Breast epithelium (tissue), 4 donors: ENCODE measurements at regions not wholly inside any gene's neighbourhood (a gene's known extent, or its start where the extent isn't known, plus 50 kb on each side); places are given as distances from the start of the nearest gene placed in this dataset.

ENCODE experiments used
- DNase-seq, 2 donors: peaks; one replicate each; pipeline ENCODE4 v3.0.0-alpha.2; 2019; ENCODE audit warnings: low spot score in 2 of 2
- H3K27ac ChIP-seq, 2 donors: fragments of 200-600 bp; sonication (generic) in 1 of 2; one replicate each; pipeline ENCODE4 v1.5.1; 2016 to 2019; ENCODE audit warnings: mild to moderate bottlenecking in 1 of 2
- H3K27me3 ChIP-seq, 2 donors: fragments of 200-600 bp; sonication (generic) in 1 of 2; one replicate each; pipeline versions ENCODE4 v1.5.1 to v1.6.0; 2017 to 2019; ENCODE audit warnings: control low read depth in 1 of 2, mild to moderate bottlenecking in 1 of 2
- H3K36me3 ChIP-seq: fragments of 200-600 bp; one replicate; pipeline ENCODE4 v1.5.1; 2019
- H3K4me1 ChIP-seq, 2 donors: fragments of 200-600 bp; sonication (generic); one replicate each; pipeline ENCODE4 v1.5.1; 2016 to 2019; ENCODE audit warnings: control low read depth in 1 of 2
- H3K4me3 ChIP-seq, 3 donors: fragments of 200-600 bp; sonication (generic); 1 replicate in 2 of 3; 2 replicates in 1 of 3; pipeline ENCODE4 v1.5.1; 2016 to 2019; ENCODE audit warnings: mild to moderate bottlenecking in 3 of 3, moderate library complexity in 2 of 3
- H3K9me3 ChIP-seq, 2 donors: fragments of 200-600 bp; sonication (generic) in 1 of 2; one replicate each; pipeline ENCODE4 v1.5.1; 2016 to 2019; ENCODE audit warnings: control low read depth in 1 of 2
- POLR2A ChIP-seq: fragments of 450-650 bp; IDR thresholded peaks from one replicate; pipeline ENCODE4 v1.6.1; 2016; ENCODE audit warnings: antibody characterized with exemption, mild to moderate bottlenecking, moderate library complexity
- POLR2AphosphoS5 ChIP-seq, 3 donors: sonication (generic); formaldehyde crosslinking; IDR thresholded peaks; one replicate each; pipeline ENCODE4 v1.6.1; 2017; ENCODE audit warnings: antibody characterized with exemption in 3 of 3
- intact Hi-C: fragments of 100-400 bp; cut with DNase I; formaldehyde crosslinking; loops from one replicate; pipeline ENCODE4 v1.15.1; 2023; ENCODE audit warnings: low total_unique reads
- TF ChIP-seq, protein P1 (sequence below), 3 donors: fragments of 450-650 bp; IDR thresholded peaks; one replicate each; pipeline ENCODE4 v1.5.1; 2016 to 2017; ENCODE audit warnings: antibody characterized with exemption in 3 of 3, mild to moderate bottlenecking in 3 of 3, moderate library complexity in 3 of 3

DNA sequence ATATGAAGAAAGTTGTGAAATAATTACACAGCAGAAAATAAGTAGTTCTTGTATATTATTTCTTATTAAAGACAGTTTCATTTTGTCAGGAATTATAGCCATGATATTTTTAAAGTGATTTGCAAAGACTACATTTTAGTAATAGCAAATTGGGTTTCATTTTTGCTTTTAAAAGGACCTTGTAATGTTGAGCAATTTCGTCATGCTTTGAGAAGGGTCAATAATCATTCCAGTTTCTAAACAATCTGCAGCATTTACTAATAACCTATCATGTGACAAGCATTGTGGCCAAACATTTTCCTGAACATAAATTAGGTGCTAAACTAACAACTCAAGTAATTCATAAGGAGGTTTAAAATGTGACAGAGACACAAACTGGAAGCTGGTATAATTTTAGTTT lies 214.4 kb upstream of the CBLB start:
- no peak for DNase-seq
- TF ChIP-seq POLR2A (no peak), POLR2AphosphoS5 (IDR thresholded peaks at IDR 0.05) (no peak)
- TF ChIP-seq, protein P1, sequence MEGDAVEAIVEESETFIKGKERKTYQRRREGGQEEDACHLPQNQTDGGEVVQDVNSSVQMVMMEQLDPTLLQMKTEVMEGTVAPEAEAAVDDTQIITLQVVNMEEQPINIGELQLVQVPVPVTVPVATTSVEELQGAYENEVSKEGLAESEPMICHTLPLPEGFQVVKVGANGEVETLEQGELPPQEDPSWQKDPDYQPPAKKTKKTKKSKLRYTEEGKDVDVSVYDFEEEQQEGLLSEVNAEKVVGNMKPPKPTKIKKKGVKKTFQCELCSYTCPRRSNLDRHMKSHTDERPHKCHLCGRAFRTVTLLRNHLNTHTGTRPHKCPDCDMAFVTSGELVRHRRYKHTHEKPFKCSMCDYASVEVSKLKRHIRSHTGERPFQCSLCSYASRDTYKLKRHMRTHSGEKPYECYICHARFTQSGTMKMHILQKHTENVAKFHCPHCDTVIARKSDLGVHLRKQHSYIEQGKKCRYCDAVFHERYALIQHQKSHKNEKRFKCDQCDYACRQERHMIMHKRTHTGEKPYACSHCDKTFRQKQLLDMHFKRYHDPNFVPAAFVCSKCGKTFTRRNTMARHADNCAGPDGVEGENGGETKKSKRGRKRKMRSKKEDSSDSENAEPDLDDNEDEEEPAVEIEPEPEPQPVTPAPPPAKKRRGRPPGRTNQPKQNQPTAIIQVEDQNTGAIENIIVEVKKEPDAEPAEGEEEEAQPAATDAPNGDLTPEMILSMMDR (IDR thresholded peaks at IDR 0.05), result no peak

DNA sequence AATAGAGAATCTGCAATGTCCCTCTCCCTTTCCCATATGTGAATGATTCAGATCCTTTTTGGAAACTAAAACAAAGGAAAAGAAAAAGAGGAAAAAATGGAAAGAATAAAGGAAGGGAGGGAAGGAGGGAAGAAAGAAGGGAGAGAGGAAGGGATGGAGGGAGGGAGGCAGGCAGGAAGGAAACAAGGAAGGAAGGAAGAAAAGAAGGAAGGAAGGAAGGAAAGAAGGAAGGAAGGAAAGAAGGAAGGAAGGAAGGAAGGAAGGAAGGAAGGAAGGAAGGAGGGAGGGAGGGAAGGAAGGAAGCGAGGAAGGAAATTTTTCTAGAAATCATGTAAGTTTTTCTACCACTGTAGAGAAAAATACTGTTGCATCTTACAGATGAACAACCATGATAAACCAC lies 215.0 kb upstream of the CBLB start:
- H3K36me3 ChIP-seq, result no peaks in the 10 kb centered on the region
- intact Hi-C loops, result no loop called here
- H3K27ac ChIP-seq, result no peak overlapping the region
- DNase-seq, result no peak
- TF ChIP-seq, protein P1 (IDR thresholded peaks at IDR 0.05), result no peak
- TF ChIP-seq POLR2A (no peak), POLR2AphosphoS5 (IDR thresholded peaks at IDR 0.05) (no peak)
- no peaks in the 10 kb centered on the region for H3K4me1 ChIP-seq
- H3K27me3 ChIP-seq, result no peaks in the 10 kb centered on the region
- no peak overlapping the region for H3K4me3 ChIP-seq
- no peaks in the 10 kb centered on the region for H3K9me3 ChIP-seq

More for the DNA sequence above, 214.4 kb upstream of the CBLB start:
- Histone ChIP-seq H3K4me3 (no peak overlapping the region), H3K9me3 (no peaks in the 10 kb centered on the region), H3K27me3 (no peaks in the 10 kb centered on the region), H3K27ac (no peak overlapping the region), H3K36me3 (no peaks in the 10 kb centered on the region), H3K4me1 (no peaks in the 10 kb centered on the region)
- intact Hi-C loops, result no loop called here

DNA sequence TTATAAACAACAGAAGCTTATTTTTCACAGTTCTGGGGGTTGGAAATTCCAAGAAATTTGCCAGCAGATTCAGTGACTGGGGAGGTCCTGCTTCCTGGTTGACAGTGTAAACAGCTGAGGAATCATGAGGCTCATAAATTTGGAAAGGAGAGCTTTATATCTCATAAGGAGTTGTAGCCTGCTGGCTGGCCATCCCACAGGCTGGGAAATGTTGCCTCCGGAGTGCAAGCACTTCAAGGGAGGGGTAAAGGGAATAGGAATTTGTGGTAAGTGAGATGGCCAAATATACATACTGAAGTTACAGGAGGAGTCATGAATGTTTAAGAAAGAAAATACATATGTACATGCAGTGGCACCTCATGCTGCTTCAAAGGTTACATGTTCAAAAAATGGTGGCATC lies 217.2 kb upstream of the CBLB start:
- TF ChIP-seq, protein P1 (IDR thresholded peaks at IDR 0.05), result no peak
- TF ChIP-seq POLR2A, result no peak
- H3K27ac ChIP-seq, result no peak overlapping the region
- H3K27me3 ChIP-seq, result no peaks in the 10 kb centered on the region
- H3K4me1 ChIP-seq, result no peaks in the 10 kb centered on the region
- DNase-seq, result no peak
- intact Hi-C loops, result no loop called here
- H3K4me3 ChIP-seq, result no peak overlapping the region
- H3K36me3 ChIP-seq, result no peaks in the 10 kb centered on the region
- no peaks in the 10 kb centered on the region for H3K9me3 ChIP-seq

DNA sequence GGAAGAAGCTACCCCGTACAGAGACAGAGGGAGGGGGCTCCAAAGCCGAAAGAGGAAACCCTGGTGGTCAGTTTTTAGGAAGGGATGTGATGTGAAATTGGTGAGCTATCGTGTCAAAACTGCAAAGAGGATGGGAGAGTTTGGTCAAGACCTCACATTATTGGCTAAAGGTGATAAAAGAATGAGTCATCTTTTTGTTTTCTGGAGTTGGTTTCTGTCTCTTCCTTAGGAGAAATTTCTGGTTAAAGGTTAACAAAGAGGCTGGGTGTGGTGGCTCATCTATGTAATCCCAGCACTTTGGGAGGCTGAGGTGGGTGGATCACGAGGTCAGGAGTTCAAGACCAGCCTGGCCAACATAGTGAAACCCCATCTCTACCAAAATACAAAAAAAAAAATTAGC lies 217.8 kb upstream of the CBLB start:
- intact Hi-C loops, result no loop called here
- Histone ChIP-seq H3K4me1 (no peaks in the 10 kb centered on the region), H3K27ac (no peak overlapping the region), H3K27me3 (no peaks in the 10 kb centered on the region), H3K4me3 (no peak overlapping the region), H3K9me3 (no peaks in the 10 kb centered on the region), H3K36me3 (no peaks in the 10 kb centered on the region)
- no peak for DNase-seq
- TF ChIP-seq POLR2AphosphoS5 (IDR thresholded peaks at IDR 0.05), result no peak
- no peak for TF ChIP-seq POLR2A
- TF ChIP-seq, protein P1 (IDR thresholded peaks at IDR 0.05), result no peak

DNA sequence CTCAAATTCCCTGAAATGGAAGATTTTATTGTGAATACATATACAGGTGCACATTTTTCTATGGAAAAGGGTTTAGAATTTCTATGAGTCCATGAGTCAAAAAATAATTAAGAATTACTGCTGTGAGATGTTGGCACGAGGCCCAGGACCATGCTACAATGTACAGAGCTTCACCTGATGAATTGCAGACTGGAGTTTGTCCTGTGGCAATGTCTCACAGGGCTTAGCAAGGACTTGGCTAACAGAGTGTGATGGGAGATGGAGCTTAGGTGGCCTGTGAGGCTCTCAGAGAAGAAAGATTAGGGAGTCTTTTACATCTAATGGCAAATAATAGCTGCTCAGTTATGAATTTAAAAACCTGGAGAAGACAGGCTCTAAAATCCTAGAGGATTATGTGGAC lies 219.5 kb upstream of the CBLB start:
- no peak for DNase-seq
- intact Hi-C loops, result no loop called here
- no peaks in the 10 kb centered on the region for H3K36me3 ChIP-seq
- no peaks in the 10 kb centered on the region for H3K9me3 ChIP-seq
- no peak overlapping the region for H3K27ac ChIP-seq
- TF ChIP-seq, protein P1 (IDR thresholded peaks at IDR 0.05), result no peak
- TF ChIP-seq POLR2AphosphoS5 (IDR thresholded peaks at IDR 0.05), result no peak
- no peak for TF ChIP-seq POLR2A
- H3K4me3 ChIP-seq, result no peak overlapping the region
- H3K4me1 ChIP-seq, result no peaks in the 10 kb centered on the region
- no peaks in the 10 kb centered on the region for H3K27me3 ChIP-seq
